OCI-LY7 (cell line): ENCODE measurements at regions not wholly inside any gene's neighbourhood (a gene's known extent, or its start where the extent isn't known, plus 50 kb on each side); places are given as distances from the start of the nearest gene placed in this dataset.

Source experiments
- EZH2phosphoT487 ChIP-seq: fragments of 200-600 bp; sonication (generic); IDR thresholded peaks from 2 replicates; pipeline ENCODE4 v1.6.1; 2018; ENCODE audit warnings: low read depth, borderline replicate concordance, mild to moderate bottlenecking, mixed run types, antibody characterized with exemption, low read length, moderate library complexity, mixed read lengths
- TF ChIP-seq, protein P1 (sequence below): fragments of 200-600 bp; sonication (generic); conservative IDR thresholded peaks from 2 replicates; pipeline ENCODE4 v1.5.1; 2014; ENCODE audit warnings: mild to moderate bottlenecking, antibody characterized with exemption, low read length, moderate library complexity, mixed read lengths

- TF ChIP-seq, protein P1, sequence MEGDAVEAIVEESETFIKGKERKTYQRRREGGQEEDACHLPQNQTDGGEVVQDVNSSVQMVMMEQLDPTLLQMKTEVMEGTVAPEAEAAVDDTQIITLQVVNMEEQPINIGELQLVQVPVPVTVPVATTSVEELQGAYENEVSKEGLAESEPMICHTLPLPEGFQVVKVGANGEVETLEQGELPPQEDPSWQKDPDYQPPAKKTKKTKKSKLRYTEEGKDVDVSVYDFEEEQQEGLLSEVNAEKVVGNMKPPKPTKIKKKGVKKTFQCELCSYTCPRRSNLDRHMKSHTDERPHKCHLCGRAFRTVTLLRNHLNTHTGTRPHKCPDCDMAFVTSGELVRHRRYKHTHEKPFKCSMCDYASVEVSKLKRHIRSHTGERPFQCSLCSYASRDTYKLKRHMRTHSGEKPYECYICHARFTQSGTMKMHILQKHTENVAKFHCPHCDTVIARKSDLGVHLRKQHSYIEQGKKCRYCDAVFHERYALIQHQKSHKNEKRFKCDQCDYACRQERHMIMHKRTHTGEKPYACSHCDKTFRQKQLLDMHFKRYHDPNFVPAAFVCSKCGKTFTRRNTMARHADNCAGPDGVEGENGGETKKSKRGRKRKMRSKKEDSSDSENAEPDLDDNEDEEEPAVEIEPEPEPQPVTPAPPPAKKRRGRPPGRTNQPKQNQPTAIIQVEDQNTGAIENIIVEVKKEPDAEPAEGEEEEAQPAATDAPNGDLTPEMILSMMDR, result no peak
- TF ChIP-seq EZH2phosphoT487, result no peak
Observed at GRCh38 chr22:34639911-34640310, 426.0 kb upstream of the ISX start.
